ENCODE measurements at regions not wholly inside any gene's neighbourhood (a gene's known extent, or its start where the extent isn't known, plus 50 kb on each side); places are given as distances from the start of the nearest gene placed in this dataset.

DNA sequence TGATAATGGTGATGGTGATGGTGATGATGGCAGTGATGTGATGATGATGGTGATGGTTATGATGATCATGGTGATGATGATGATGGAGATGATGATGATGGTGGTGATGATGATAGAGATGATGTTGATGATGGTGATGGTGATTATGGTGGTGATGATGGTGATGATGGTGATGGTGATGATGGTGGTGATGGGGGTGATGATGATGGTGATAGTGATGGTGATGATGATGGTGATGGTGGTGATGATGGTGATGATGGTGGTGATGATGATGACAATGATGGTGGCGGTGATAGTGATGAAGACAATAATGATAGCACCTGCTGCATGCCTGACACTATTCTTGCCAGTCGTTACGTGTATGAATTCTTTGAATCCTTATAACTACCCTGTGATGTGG lies 317.9 kb upstream of the AJAP1 start:
- no peak for DNase-seq

DNA sequence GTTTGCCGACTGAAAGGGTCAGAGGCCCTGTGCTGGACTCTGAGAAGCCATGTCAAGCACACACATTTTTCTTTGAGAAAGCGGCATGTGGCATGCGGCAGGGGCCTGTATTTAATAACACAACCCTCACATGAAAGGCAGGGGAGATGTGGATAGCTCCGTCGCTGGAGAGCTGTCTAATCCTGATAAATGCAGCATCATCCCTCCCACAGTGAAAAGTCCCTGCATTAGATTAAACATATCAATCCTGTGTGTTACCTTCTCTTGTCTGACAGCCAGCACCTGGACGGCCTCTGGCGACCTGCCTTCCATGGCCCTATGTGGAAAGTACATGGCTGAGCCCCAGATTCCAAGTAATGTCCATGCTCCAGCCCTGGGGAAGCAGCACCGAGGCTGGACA lies 313.0 kb upstream of the AJAP1 start:
- DNase-seq: no peak

DNA sequence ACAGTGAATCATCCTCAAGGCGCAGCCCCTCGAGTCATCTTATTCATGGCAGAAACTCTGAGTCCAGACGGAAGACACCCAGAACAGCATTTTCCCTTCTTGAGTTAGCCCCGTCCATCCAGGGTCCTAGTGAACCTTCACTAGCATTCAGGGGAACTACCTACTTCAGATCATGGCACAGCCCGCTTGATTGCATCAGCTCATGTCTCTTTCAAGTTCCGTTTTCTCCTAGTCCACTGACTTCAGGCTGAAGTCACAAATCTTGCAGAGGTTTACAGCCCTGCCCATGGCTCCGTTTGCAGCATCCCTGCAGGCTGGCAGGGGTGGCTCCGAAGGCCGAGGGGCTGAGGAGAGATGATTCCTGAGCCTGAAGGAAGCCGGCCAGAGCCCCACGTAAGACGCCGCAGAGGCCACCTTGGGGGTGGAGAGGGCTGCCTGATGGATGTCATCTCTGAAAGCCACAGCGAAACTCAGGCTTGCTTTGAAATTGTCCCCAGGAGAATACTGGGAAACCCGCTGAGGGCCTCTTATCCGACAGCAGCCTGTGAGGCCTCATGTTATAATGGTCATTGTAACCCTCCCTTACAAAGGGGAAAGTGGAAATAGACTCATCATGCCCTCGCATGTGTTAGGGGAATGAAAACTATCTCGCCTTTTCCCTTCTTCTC lies 310.2 kb upstream of the AJAP1 start:
- DNase-seq: no peak

DNA sequence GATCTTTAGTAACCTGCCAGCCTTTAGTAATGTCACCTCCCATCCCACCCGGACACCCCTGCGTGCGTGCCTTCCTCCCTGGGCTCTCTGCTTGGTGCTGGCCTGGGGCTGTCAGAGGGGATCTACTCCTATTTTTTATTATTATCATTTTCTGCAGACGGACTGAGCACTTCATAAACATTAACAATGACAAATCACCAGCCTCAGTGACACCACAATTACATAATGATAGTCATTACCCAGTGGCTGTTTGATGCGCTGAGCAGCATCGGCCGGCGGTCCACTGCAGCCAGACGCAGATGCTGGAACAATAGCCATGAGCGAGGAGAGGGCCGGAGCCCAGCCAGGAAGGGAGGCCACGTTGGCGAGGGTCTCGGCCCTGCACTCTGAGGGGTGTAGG lies 309.3 kb upstream of the AJAP1 start:
- DNase-seq: no peak

DNA sequence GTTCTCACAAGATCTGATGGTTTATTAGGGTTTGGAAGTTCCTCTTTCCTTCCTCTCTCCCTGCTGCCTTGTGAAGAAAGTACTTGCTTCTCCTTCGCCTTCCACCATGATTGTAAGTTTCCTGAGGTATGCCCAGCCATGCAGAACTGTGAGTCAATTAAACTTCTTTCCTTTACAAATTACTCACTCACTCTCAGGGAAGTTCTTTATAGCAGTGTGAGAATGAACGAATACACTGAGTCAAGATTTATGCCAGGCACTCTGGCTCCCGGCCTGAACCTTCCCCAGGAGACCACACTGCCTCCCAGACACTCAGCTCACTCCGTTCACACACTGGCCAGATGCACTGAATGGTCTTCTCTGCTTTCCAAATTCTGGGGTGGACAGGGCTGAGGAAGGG lies 308.3 kb upstream of the AJAP1 start:
- DNase-seq: no peak

DNA sequence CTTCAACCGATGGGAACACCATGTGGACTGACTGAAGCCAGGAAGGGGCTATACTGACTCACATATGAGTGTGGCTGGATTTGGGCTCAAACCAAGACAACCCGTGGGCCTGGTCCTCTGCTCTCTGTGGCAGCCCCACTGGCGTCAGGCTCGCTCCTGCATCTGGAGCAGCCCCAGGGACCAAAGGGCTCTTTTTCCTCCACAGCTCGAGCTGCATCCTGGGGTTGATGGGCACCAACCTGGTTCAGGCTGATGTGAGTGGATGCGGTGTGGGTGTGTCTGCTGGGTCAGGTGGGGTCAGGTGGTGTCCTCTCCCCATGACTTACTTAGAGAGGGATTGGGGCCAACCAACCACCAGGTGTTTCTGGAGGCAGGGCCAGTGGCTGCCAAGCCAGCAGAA lies 303.0 kb upstream of the AJAP1 start:
- no peak for DNase-seq

DNA sequence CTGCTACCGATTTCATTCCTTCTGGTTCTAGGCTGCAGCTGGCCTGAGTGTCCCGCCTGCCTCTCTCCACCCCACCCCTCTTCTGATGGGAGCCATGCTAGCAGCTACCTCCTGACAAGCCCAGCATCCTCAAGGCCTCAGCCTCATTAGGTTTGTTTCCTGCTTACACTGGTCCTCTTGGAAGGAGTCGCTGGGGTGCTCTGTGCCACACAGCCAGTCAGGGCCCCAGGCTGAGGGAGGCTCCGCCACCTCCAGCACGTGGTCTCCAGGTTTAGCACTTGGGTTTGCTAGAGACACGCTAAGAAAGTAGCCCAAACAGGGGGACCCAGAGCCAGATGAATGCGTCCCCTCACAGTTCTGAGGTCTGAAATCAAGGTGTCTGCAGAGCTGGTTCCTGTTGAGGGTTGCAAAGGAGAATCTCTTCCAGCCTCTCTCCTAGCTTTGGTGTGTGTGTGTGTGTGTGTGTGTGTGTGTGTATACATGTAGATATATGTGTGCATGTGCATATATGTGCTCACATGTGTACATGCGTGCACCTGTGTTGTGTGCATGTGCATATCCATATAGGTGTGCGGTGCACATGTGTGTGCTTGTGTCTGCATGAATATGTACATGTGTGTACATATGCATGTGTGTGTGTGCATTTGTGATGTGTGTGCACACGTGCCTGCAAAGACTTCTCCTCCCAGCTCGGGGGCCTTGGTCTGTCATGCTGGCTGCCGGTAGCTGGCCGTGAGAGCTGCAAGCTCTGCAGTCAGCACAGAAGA lies 301.1 kb upstream of the AJAP1 start:
- DNase-seq: no peak

DNA sequence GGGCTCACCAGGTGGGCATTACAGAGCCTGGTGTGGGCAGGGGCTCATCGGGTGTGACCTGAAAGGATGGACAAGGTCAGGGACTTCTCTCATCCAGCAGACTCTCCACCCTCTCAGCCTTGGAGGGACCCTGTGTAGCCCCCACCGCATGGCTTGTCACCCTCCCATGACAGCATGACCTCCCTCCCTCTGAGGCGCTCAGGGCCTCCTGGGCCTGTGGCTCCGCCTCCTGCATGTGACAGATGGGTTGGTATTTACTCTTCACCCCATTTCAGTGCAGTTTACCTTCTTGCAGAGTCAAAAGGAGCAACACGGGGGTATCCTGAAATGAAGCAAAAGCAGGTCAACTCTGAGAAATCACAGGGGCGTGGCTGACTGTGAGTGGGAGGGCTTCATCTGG lies 298.6 kb upstream of the AJAP1 start:
- no peak for DNase-seq

DNA sequence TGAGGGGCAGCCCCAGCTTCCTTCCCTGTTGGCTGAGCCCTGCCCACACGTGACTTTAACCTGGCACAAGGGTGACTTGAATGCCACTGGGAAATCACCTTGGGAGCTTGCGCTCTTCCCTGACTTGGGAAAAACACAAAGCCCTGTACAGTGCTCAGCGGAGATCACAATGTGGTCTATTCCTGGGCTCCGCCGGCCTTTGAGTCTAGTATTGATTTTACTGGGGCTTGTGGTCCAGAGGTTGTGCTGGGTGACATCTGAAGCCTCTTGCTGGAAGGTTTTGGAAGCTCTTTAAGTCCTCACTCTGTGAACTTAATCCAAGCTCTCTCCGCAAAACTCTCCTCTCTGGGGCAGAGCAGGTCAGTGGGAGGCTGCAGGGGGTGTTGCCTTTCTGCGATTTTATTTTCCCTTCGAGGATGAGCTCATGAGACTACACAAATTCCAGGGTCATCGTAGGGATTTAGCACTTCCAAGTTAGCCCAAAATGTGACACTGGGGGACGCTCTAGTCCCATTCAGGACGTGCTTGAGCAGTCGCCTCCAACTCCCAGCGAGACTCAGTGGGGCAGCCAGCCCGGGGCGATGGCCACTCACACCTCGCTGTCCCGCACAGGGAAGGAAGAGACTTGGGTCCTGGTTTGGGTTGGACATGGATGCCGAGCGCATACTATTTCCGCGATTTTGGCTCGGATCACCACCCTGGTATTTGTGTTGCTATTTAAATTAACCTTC lies 291.9 kb upstream of the AJAP1 start:
- no peak for DNase-seq

DNA sequence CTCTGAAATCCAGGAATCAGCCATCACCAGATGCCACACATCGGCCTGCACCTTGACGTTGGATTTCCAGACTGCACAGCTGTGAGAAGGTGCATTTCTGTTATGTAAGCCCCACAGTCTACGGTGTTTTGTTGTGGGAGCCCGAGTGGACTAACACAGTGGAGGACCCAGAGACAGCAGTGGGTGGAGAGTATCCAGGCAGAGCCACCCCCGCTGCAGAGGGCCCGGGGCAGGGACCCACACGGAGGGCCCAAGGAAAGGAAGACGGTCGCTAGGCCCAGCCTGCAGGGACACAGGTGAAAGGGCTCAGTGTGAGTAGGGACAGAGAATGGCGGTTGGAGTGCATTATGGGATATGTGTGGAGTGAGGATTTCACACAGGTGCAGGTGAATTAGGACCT lies 288.3 kb upstream of the AJAP1 start:
- no peak for DNase-seq

DNA sequence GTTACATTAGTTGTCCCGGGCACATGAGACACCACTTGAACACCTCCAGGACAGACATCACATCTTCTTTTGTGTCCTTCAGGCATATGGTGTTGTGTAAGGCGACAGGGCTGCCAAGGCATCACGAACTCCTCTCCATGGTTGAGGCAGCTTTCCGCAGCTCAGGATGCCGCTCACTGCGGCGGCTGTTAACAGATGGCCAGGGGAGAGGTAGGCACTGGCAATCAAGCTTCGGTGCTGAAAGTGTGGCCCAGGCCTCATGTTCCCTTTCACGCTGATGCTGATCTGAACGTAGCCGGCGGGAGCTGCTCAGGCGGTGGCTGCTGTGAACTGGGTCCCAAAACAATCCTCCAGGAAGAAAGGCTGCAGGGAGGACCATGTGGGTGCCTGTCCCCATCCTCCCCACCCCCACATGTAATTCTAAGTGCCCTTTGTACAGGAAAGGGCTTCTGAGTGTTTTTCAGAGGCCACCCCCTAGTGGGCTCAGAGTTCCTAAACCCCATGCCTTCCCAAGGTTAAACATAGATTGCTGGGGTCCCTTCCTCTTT lies 287.1 kb upstream of the AJAP1 start:
- DNase-seq: no peak

DNA sequence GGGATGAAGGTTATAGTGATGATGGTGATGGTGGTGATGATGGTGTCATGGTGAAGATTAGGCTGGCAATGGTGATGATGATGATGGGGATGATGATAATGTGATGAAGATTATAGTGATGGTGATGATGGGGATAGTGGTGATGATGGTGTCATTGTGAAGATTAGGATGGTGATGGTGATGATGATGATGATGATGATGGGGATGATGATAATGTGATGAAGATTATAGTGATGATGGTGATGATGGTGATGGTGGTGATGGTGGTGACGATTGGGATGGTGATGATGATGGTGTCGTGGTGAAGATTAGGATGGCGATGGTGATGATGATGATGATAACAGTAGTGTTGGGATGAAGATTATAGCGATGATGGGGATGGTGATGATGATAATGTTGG lies 285.1 kb upstream of the AJAP1 start:
- no peak for DNase-seq

DNA sequence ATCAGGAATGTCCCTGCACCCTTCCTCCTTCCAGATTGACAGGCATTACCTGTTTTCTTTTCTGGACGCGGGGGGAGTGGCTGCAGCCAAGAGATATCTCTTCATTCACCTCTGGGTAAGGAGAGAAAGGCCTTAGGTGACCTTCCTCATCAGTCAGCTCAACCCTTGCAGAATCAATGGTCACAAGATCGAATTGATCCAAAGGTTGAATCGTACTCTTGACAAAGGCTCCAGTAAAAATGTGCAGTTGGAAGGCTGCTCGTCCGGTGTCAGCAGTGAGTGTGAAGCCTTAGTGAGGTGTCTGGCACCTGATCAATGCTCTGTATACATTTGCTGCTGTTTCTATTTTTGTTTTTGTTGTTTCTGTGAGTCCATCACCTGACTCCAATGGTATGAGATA lies 282.6 kb upstream of the AJAP1 start:
- DNase-seq: no peak

DNA sequence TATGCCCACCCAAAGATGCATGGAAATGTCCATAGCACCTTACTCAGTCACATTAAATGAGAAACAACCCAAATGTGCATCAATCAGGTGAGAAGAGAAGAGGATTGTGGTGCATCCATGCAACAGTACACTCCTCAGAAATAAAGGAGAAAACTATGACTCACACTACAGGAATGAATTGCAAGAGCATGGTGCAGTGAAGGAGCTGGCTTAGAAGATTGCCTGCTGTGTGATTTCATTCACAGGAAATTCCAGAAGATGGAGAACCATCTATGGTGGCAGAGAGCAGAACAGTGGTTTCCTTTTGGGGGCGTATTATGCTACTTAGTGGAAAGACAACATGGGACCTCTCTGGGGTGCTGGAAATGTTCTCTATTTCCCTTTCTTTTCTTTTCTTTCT lies 278.6 kb upstream of the AJAP1 start:
- no peak for DNase-seq

DNA sequence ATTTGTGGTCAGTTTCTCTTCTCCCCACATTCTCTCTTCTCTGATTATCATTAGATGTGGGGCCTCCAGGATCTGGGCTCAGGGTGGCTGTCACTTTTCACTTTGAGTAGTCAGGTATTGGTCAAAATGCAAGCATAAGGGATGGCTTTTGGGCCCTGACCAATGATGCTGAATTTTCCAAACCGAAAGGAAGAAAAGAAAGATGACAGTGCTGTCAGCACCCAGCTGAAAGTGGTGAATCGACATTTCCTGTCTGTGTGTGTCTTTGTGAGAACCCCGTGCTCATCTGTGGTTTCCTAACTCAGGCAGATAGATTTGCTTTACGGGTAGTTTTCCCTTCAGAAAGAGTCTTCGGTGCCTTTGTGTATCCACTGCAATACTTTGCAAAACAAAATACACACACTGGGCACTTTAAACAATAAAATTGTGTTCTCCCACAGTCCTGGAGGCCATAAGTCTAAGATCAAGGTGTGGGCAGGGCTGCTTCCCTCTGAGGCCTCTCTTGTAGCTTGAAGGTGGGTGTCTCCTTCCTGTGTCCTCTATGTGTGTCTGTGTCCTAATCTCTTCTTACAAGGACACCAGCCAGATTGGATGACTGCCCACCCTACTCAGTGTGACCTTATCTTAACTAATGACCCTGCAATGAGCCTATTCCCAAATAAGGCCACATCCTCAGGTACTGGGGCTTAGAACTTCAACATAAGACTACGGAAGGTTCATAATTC lies 274.8 kb upstream of the AJAP1 start:
- no peak for DNase-seq

DNA sequence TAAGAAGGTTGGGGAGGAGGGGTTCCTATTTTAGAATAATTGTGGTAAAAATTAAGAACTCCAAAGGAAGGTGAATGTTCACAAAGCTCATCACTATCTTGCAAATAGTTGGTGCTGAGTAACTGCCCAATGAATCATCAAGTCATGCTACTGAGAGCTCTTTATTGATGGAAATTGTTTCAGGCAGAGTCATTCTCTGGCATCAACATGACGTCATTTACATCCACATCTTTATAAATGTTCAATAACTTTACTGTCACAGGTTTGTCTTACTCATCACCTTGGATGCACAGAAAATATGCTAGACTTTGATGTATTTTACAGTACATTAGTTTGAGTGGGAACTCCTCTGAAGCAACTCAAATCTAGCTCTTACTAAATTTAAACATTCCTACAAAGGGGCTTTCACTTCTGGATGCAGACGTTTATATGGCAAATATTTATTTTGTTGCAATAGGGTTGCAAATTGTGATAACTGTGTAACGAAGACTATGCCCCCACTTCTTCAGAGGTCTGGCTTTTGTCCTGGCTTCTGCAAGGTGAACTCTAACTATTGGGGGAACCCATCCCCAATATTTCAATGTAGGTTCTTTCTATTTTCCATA lies 273.7 kb upstream of the AJAP1 start:
- DNase-seq: no peak

DNA sequence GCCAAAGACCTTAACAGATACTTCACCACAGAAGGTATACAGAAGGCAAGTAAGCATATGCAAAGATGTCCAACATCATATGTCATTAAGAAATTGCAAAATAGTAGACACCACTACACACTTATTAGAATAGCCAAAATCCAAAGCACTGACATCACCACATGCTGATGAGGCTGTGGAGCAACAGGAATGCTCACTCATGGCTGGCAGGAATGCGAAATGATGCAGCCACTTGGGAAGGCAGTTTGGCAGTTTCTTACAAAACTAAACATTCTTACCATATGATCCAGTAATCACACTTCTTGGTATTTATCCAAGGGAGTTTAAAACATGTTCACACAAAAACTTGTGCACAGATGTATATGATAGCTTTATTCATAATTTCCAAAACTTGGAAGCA lies 261.2 kb upstream of the AJAP1 start:
- no peak for DNase-seq

DNA sequence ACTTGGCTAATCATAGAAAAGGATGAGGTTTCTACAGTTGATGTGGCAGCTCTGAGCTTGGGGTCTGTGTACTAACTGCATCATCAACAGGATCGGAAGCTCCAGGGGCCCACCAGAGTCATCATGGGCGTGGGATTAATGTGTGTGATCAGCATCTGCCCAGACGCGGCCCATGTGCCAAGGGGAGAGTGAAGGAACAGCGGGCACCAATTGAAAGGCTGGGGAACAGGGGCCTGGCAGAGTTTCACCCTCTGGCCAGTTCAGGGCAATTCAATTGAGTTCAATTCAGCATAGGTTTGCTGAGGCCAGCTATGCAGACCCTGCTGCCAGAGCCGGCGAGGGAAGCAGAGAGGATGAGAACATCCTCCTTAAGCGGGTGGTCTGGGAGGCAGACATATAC lies 260.0 kb upstream of the AJAP1 start:
- no peak for DNase-seq

DNA sequence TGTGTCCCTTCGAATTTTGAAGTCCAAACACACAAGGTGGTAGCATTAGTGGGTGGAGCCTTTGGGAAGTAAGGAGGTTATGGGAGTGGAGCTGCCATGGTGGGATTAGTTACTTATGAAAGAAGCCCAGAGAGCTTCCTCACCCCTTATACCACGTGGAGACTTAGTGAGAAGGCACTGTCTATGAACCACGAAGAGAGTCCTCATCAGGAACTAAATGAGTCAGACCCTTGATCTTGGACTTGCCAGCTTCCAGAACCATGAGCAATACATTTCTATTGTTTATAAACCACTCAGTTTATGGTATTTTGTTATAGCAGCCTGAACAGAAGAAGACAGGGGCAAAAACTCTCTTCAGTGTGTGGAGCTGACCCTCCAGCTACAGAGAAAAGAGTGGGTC lies 259.3 kb upstream of the AJAP1 start:
- DNase-seq: no peak

DNA sequence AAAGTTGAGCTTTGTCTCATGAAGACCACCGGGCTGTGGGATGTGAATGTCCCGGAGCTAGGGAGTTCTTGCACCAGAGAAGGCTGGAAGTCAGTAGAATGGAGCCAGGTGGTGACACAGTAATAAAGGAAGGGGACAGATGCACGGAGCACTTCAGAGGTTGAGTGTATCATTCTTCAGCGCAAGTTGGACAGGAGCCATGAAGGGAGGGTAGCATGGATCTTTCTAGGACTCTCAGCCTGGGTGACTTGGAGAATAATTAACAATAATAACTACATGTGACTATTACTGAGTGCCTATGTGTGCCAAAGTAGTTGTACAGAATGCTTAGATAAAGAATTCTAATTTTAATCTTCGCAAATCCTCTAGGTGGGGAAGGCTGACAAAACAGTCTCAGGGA lies 258.7 kb upstream of the AJAP1 start:
- no peak for DNase-seq

DNA sequence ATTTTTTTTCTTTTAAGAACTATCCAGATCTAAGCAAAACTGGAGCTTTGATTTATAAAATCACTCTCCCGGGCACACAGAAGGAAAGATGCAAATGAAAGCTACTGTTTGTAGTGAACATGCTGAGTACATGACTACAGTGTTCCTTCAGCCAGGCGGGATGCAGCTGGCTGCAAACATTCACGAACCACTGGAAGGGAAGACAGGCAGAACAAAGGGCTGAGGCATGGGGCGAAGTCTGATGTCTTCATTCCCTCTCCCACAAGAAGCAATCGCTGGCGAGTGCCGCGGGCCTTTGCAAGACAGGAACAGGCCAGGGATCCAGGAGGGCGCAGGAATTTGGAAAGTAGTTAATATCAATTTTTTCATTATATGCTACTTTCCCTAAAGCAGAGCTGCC lies 257.9 kb upstream of the AJAP1 start:
- DNase-seq: no peak

DNA sequence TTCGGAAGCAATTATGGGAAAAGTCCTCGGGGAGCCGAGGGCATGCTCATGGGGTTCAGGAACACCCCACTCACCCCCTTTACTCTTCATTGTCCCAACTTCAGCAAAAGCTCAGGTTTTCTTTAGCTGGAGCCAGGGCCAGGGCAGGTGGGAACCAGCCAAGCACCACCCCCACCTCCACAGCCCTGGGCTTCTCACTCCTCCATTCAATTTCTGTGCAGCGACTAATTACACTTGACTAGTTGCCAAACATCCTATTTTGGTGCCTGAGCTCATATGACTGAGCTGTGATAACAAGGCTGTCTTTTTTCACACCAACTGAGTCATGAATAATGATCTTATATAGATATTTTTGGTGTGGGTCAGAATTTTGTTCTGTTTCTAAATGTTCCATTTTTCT lies 257.2 kb upstream of the AJAP1 start:
- DNase-seq: no peak

DNA sequence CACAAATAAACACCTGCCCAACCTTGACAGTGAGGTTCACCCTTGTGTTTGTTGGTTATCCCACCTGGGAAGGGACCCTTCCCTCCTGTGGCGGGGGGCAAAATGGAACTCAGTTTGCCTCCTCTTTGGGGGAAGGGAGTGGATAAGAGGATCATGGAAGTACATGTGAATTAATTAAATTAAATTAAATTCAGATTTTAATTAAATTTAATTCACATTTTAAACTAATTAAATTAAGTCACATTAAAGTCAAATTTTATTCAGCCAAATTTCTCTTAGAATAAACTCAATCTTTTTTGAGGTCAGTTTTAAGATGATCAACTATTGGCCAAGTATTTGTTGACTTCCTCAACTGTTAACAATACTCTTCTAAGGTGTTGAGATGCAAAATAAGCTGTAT lies 252.4 kb upstream of the AJAP1 start:
- DNase-seq: no peak

Data from CD4-positive, alpha-beta T cell treated with Interleukin-15 for 1 hour (primary cell).